HG03103 (cell line): ENCODE measurements at regions not wholly inside any gene's neighbourhood (a gene's known extent, or its start where the extent isn't known, plus 50 kb on each side); places are given as distances from the start of the nearest gene placed in this dataset.
"Not testable (repeated sequence)": the region's sequence is repeated elsewhere in the genome, so short reads cannot be mapped to it uniquely, and the experiment has no call there.

Source experiments
- ATAC-seq: cut with Tn5 transposase; IDR thresholded peaks from one replicate; pipeline ENCODE4 v1.9.1; 2021; ENCODE audit warnings: low read depth; ENCODE audit not compliant: unreplicated experiment

DNA sequence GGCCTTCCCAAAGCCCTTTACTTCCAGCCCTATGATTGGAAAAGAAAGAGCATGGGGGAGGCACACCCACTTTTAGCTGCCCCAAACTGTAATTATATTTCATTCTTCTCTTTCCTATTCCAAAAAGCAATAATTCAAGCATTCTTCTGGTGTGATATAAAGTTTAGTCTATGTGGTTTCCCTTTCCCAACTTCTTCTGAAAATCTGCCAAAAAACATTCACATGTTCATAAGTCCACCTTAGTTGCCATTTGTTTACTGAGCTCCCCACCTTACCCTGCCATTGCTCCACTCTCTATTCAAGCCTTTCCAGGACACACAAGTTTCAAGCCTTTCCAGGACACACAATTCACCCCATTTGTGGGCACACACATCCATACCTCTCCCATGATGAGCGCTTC, 111.6 kb upstream of the BMAL1 start:
- ATAC-seq, result no peak

DNA sequence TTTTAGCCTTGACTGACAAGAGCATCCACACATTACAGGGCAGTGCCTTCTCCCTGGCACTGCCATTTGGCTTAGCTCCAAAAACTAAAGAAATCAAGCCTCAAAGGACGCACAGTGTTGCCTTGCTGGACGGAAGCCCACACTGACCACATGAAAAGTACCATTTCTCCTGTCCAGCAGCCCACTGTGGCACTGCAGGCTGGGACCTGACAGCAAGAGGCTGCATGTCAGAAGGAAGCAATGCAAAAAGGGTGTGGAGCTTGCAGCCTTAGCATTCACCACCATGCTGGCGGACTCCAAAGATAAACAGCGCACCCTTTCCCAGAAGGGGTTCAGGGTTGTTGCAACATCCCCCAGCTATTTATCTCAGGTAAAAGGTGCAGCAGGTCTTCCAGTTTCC, 109.3 kb upstream of the BMAL1 start:
- no peak for ATAC-seq

GRCh38 chr11:13169709-13170108, 107.9 kb upstream of the BMAL1 start:
- ATAC-seq, result no peak

GRCh38 chr11:13174090-13174489, 103.5 kb upstream of the BMAL1 start:
- ATAC-seq, result no peak

GRCh38 chr11:13183094-13183825, 94.3 kb upstream of the BMAL1 start:
- ATAC-seq, result no peak

DNA sequence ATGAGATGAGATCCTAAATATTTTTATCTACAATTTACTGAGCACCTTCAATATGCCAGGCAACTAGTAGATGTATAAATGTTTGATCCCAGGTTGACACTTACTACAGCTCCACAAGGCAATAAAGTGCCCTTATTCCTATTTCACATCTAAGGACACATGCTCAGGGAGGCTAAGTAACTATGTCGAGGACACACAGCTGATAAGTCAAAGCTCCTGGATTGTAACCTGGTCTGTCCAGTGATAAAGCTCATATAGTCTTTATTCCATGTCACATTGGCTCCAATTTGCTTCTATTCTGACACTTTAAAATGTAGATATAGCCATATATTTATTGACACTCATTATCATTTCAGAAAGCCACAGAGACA, 93.8 kb upstream of the BMAL1 start:
- ATAC-seq, result no peak

DNA sequence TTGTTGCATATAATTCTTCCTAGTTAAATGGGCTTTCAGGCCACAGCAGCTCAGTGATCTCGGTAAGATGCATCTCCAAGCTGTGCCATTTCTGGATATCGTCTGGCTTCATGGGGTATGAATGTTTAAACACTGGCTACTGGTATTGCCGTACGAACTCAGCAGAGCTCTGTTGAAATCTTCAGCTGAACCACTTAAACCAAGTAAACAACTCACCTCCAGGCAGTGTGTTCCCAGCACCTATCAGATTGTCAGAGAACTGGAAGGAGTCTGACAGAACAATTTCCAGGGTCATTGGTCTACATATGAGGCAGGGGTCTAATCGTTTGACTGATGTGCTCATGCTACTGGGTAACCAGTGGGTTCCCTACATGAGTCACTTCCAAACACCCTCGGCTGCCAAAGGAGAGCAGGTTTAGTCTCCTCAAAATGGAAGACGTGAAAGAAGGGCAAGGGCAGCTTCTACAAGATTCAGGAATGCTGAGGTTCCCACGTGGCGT, 93.2 kb upstream of the BMAL1 start:
- ATAC-seq, result no peak

- ATAC-seq, result no peak
These were observed 89.4 kb upstream of the BMAL1 start for GRCh38 chr11:13188179-13188578.

- no peak for ATAC-seq
These were observed 87.8 kb upstream of the BMAL1 start for GRCh38 chr11:13189561-13190426.

- no peak for ATAC-seq
These were observed 84.0 kb upstream of the BMAL1 start for GRCh38 chr11:13193613-13194012.

DNA sequence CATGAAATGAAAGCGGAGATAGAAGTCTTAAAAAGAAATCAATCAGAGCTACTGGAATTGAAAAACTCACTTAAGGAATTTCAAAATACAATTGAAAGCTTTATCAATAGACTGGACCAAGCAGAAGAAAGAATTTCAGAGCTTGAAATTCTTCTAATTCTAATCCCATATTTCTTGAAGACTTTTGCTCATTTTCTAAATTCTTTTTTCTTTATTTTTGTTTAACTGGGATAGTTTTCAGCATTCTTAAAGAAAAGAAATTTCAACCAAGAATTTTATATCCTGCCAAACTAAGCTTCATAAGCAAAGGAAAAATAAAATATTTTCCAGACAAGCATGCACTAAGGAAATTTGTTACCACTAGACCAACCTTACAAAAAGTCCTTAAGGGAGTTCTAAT, 80.2 kb upstream of the BMAL1 start:
- ATAC-seq, result not testable (repeated sequence)

DNA sequence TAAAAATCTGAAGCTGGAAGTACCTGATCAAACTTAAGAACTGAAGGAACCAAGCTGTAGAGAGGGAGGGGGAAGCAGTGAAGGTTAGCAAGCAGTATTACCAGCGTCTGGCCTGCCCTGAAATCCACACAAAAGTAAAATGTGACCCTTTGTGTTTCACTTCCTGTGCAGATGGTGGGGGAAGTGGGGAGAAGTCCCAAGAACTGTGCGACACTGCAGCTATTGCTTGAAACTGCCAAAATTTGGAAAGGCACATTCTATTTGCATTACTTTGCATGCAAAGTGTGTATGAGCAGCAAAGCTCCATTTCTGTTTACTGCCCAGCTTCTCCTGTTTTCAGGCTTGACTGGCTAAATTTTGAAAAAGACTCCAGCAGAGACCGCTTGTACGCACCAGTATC, 72.1 kb upstream of the BMAL1 start:
- peak; percentile 73 for ATAC-seq

- ATAC-seq, result no peak
These were observed 71.4 kb upstream of the BMAL1 start for GRCh38 chr11:13206086-13206640.

GRCh38 chr11:13207270-13207664, 70.3 kb upstream of the BMAL1 start:
- no peak for ATAC-seq

DNA sequence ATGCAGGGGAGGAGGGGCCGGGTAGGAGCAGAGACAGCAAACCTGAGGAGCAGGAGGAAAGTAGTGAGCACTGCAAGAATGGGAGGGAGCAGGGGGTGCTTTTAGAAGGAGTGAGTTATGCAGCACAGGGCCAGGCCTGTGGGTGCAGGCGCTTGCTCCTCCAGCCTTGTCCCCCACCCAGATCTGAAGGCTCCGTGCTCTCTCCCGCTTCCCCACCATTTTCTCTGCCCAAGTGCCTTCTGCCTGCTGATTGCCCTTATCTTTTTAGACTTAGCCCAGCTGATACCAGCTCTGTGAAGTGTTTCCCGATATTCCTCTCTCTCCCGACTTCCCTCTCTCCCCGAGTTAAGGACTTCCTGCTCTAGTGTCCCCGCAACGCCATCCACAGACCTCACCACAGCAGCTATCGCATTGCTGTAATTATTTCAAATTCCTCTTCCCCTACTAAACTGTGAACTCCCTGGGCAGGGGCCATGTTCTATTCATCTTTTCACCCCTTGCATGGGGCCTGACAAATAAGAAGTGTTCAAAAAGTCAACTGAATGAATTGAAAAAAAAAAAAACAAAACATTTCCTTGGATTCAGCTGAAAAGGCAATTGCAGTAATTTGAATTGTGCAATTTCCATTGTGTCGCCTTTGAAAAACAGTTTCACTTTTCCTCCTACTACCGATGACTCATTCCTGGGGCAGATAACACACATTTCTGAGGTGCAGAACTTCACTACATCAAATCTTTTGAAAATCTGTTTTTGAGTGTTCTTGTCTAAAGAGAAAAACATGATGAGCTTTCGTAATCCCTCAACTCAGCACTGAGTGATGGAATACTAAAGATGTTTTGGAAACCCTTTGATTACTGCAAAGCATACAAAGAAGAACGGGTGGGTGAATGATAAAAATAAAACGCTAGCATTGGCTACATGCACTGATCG, 69.7 kb upstream of the BMAL1 start:
- ATAC-seq, result no peak

DNA sequence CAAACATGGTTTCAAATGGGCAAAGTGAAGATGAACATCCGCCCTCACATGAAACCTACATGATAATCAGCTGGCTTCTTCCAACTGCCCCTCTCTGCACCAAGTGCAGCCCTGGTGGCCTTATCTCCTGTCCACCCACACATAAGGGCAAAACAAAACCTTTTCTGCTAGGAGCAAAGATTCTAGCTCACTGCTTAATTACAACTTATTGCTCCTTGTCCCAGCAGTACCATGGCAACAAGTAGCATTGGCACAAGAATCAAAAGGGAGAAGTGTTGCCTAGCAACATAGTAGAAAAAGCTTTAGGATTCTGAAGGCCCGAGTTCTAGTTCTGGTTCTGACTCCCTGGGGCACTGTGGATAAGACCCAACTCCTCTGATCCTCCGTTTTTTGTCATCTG, 68.7 kb upstream of the BMAL1 start:
- ATAC-seq, result no peak

- ATAC-seq, result no peak
These were observed 68.2 kb upstream of the BMAL1 start for GRCh38 chr11:13209379-13209778.

DNA sequence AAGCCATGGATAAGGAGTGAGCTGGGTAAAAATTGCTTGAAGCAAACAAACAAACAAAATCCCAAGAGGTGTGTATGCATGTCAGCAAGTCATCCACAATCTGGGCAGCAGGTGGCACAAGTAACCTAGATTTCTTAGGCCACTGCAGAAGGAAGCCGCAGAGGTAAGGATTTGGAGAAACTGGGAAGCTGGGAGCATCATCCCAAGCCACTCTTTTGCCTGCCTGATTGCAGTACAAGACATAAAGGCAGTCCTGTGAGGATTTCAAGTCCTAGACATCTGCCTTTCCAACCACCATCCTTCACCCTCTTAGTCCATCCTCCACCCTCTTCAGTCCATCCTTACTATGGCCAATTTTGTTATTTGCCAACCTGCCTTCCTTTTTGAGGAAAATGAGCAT, 67.2 kb upstream of the BMAL1 start:
- ATAC-seq, result no peak

DNA sequence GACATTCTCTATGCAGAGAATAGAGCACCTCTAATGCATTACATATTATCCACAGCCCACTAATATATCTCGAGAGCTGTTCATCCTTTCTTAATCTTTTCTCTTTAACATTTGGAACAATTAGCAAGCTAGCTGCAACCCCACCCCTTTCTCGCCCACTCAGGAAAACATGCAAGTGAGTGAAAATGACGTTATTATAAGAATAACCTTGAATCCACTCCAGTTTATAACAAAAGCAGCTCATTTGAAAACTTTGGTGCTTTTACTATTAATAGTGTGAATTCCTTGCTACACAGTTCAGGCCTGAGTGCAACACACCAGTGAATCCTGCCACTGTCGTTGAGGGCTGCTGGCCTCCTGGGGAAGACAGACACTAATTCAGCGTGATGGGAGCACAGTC, 63.3 kb upstream of the BMAL1 start:
- ATAC-seq, result no peak

GRCh38 chr11:13215149-13215548, 62.4 kb upstream of the BMAL1 start:
- no peak for ATAC-seq
